Muscle of leg (tissue), 3 donors: ENCODE measurements at regions not wholly inside any gene's neighbourhood (a gene's known extent, or its start where the extent isn't known, plus 50 kb on each side); places are given as distances from the start of the nearest gene placed in this dataset.

Source experiments
- DNase-seq: peaks from one replicate; pipeline ENCODE4 v3.0.0; 2013
- H3K27ac ChIP-seq: one replicate; pipeline ENCODE4 v1.5.1; 2013; ENCODE audit warnings: mild to moderate bottlenecking, low read length, control low read depth
- H3K27me3 ChIP-seq: one replicate; pipeline ENCODE4 v1.6.1; 2013; ENCODE audit warnings: low read length; ENCODE audit not compliant: control insufficient read depth, insufficient read depth
- H3K36me3 ChIP-seq: one replicate; pipeline ENCODE4 v1.6.1; 2013; ENCODE audit warnings: low read length; ENCODE audit not compliant: control insufficient read depth, insufficient read depth
- H3K4me1 ChIP-seq: one replicate; pipeline ENCODE4 v1.6.1; 2013; ENCODE audit warnings: low read length; ENCODE audit not compliant: control insufficient read depth, insufficient read depth
- H3K4me3 ChIP-seq: one replicate; pipeline ENCODE4 v1.5.1; 2013; ENCODE audit warnings: low read length, control low read depth
- H3K9me3 ChIP-seq: replicated peaks from 2 replicates; pipeline ENCODE4 v1.6.1; 2013; ENCODE audit warnings: low read depth, low read length; ENCODE audit not compliant: control insufficient read depth
- WGBS: methylation state at CpG from one replicate; pipeline ENCODE4 v1.1.5; 2013; ENCODE audit warnings: missing lambda C conversion rate; ENCODE audit not compliant: insufficient coverage; 5-methylcytosine and 5-hydroxymethylcytosine counted together

GRCh38 chr6:147849401-147850330 is 341.2 kb downstream of the SAMD5 start:
- H3K9me3 ChIP-seq, result no peaks in the 10 kb centered on the region
- 66% methylated on average over 5 of the region's 10 CpGs for WGBS
- no peak for DNase-seq

GRCh38 chr6:147852772-147853171 is 344.3 kb downstream of the SAMD5 start:
- no peak for DNase-seq
- Histone ChIP-seq H3K4me3 (no peak overlapping the region), H3K9me3 (no peaks in the 10 kb centered on the region), H3K4me1 (no peaks in the 10 kb centered on the region), H3K27ac (no peak overlapping the region), H3K27me3 (no peaks in the 10 kb centered on the region), H3K36me3 (no peaks in the 10 kb centered on the region)
- WGBS, result no CpG with 5 or more reads among the region's 2 CpGs

More at GRCh38 chr6:147849401-147850330, 341.2 kb downstream of the SAMD5 start:
- Histone ChIP-seq H3K36me3 (no peaks in the 10 kb centered on the region), H3K4me3 (no peak overlapping the region), H3K4me1 (no peaks in the 10 kb centered on the region), H3K27me3 (no peaks in the 10 kb centered on the region), H3K27ac (no peak overlapping the region)

GRCh38 chr6:147853574-147853973 is 345.1 kb downstream of the SAMD5 start:
- H3K27ac ChIP-seq, result no peak overlapping the region
- H3K9me3 ChIP-seq, result no peaks in the 10 kb centered on the region
- H3K4me3 ChIP-seq, result no peak overlapping the region
- no CpG with 5 or more reads among the region's 3 CpGs for WGBS
- no peak for DNase-seq
- H3K36me3 ChIP-seq, result no peaks in the 10 kb centered on the region
- no peaks in the 10 kb centered on the region for H3K27me3 ChIP-seq
- H3K4me1 ChIP-seq, result no peaks in the 10 kb centered on the region

- Histone ChIP-seq H3K27ac (no peak overlapping the region), H3K27me3 (no peaks in the 10 kb centered on the region), H3K9me3 (no peaks in the 10 kb centered on the region), H3K4me1 (no peaks in the 10 kb centered on the region), H3K36me3 (no peaks in the 10 kb centered on the region), H3K4me3 (no peak overlapping the region)
- no peak for DNase-seq
- no CpG with 5 or more reads among the region's 3 CpGs for WGBS
These were observed 347.5 kb downstream of the SAMD5 start for GRCh38 chr6:147855803-147856482.

GRCh38 chr6:147856687-147857086 is 348.2 kb downstream of the SAMD5 start:
- Histone ChIP-seq H3K4me1 (peaks cover 2% of the 10 kb centered on the region), H3K4me3 (no peak overlapping the region), H3K27ac (no peak overlapping the region), H3K27me3 (no peaks in the 10 kb centered on the region), H3K36me3 (no peaks in the 10 kb centered on the region), H3K9me3 (no peaks in the 10 kb centered on the region)
- 80% methylated on average over 1 of the region's 5 CpGs for WGBS
- no peak for DNase-seq

GRCh38 chr6:147858421-147858820 is 349.9 kb downstream of the SAMD5 start:
- Histone ChIP-seq H3K4me1 (peaks cover 5% of the 10 kb centered on the region), H3K36me3 (no peaks in the 10 kb centered on the region), H3K27ac (no peak overlapping the region), H3K4me3 (no peak overlapping the region), H3K27me3 (no peaks in the 10 kb centered on the region), H3K9me3 (no peaks in the 10 kb centered on the region)
- no peak for DNase-seq
- no CpG with 5 or more reads among the region's 2 CpGs for WGBS

GRCh38 chr6:147859071-147859470 is 350.6 kb downstream of the SAMD5 start:
- 50% methylated on average over 1 of the region's 4 CpGs for WGBS
- Histone ChIP-seq H3K36me3 (no peaks in the 10 kb centered on the region), H3K9me3 (no peaks in the 10 kb centered on the region), H3K27me3 (no peaks in the 10 kb centered on the region), H3K27ac (no peak overlapping the region), H3K4me3 (no peak overlapping the region), H3K4me1 (peaks cover 5% of the 10 kb centered on the region)
- no peak for DNase-seq

- Histone ChIP-seq H3K4me3 (no peak overlapping the region), H3K4me1 (peaks cover 5% of the 10 kb centered on the region), H3K27me3 (no peaks in the 10 kb centered on the region), H3K36me3 (no peaks in the 10 kb centered on the region), H3K27ac (no peak overlapping the region), H3K9me3 (no peaks in the 10 kb centered on the region)
- no peak for DNase-seq
- 80% methylated on average over 1 of the region's 2 CpGs for WGBS
These were observed 353.2 kb downstream of the SAMD5 start for GRCh38 chr6:147861696-147862095.

- no peaks in the 10 kb centered on the region for H3K27me3 ChIP-seq
These were observed 359.1 kb downstream of the SAMD5 start for GRCh38 chr6:147867433-147868226.

More at GRCh38 chr6:147867433-147868226, 359.1 kb downstream of the SAMD5 start:
- Histone ChIP-seq H3K36me3 (no peaks in the 10 kb centered on the region), H3K27ac (no peak overlapping the region), H3K4me1 (peaks cover 8% of the 10 kb centered on the region), H3K4me3 (no peak overlapping the region), H3K9me3 (no peaks in the 10 kb centered on the region)
- whole genome bisulfite sequencing, result no CpG with 5 or more reads among the region's 4 CpGs
- DNase-seq, result no peak
